A549 (cell line): ENCODE measurements at regions not wholly inside any gene's neighbourhood (a gene's known extent, or its start where the extent isn't known, plus 50 kb on each side); places are given as distances from the start of the nearest gene placed in this dataset.

Experiments
- CEBPB ChIP-seq, 2 experiments: fragments of >200 bp in 1 of 2; sonication (Bioruptor Twin) in 1 of 2; formaldehyde crosslinking in 1 of 2; IDR thresholded peaks; 2 replicates each; pipeline ENCODE4 v1.6.1; 2012 to 2016
- CTCF ChIP-seq: fragments of >200 bp; sonication (Bioruptor Twin); formaldehyde crosslinking; IDR thresholded peaks from 3 replicates; pipeline ENCODE4 v1.5.1; 2016
- E2F6 ChIP-seq: IDR thresholded peaks from 2 replicates; pipeline ENCODE4 v1.6.1; 2012; ENCODE audit warnings: low read depth, borderline replicate concordance
- FOSL2 ChIP-seq, 2 experiments: fragments of 450-650 bp in 1 of 2; fragments of >200 bp in 1 of 2; sonication (Bioruptor Twin) in 1 of 2; formaldehyde crosslinking; IDR thresholded peaks; 2 replicates each; pipeline versions ENCODE4 v1.5.0 to v1.6.1; 2016 to 2020; ENCODE audit warnings: mild to moderate bottlenecking in 1 of 2, moderate library complexity in 1 of 2
- JUN ChIP-seq, 2 experiments: fragments of >200 bp; sonication (Bioruptor Twin); formaldehyde crosslinking; IDR thresholded peaks; 2 replicates in 1 of 2; 3 replicates in 1 of 2; pipeline ENCODE4 v1.6.1; 2016 to 2017
- MAFK ChIP-seq: fragments of 450-650 bp; IDR thresholded peaks from 2 replicates; pipeline ENCODE4 v1.6.1; 2014; ENCODE audit not compliant: partially characterized antibody
- NPAS2 ChIP-seq: fragments of 250-450 bp; sonication (Bioruptor Pico); IDR thresholded peaks from 2 replicates; pipeline ENCODE4 v1.8.0; 2022; ENCODE audit warnings: mild to moderate bottlenecking, moderate library complexity, borderline replicate concordance
- POLR2A ChIP-seq: IDR thresholded peaks from 2 replicates; pipeline ENCODE4 v1.6.1; 2012; ENCODE audit warnings: mild to moderate bottlenecking, low read length
- POLR2AphosphoS2 ChIP-seq: conservative IDR thresholded peaks from 2 replicates; pipeline ENCODE4 v1.6.1; 2012; ENCODE audit warnings: low read length, improper control_type of control experiment, inconsistent platforms
- RFX5 ChIP-seq: fragments of 450-650 bp; IDR thresholded peaks from 2 replicates; pipeline ENCODE4 v1.7.1; 2014; ENCODE audit warnings: antibody characterized with exemption, mild to moderate bottlenecking, moderate library complexity
- SMC3 ChIP-seq: fragments of >200 bp; sonication (Bioruptor Twin); formaldehyde crosslinking; IDR thresholded peaks from 3 replicates; pipeline ENCODE4 v1.6.1; 2018; ENCODE audit warnings: inconsistent platforms
- USF2 ChIP-seq: fragments of 450-650 bp; IDR thresholded peaks from 2 replicates; pipeline ENCODE4 v1.6.1; 2014; ENCODE audit warnings: antibody characterized with exemption

- no peak for TF ChIP-seq E2F6
- no peak for TF ChIP-seq CTCF
- no peak for TF ChIP-seq CEBPB (IDR thresholded peaks at IDR 0.05)
- TF ChIP-seq SMC3 = no peak
- no peak for TF ChIP-seq NPAS2 (CRISPR knock-in tag)
- TF ChIP-seq USF2 = no peak
- TF ChIP-seq RFX5 = no peak
- no peak for TF ChIP-seq FOSL2 (IDR thresholded peaks at IDR 0.05)
- no peak for TF ChIP-seq FOSL2 (CRISPR knock-in tag; IDR thresholded peaks at IDR 0.05)
- no peak for TF ChIP-seq POLR2A
- no peak for TF ChIP-seq POLR2AphosphoS2
- TF ChIP-seq MAFK = no peak
- TF ChIP-seq JUN (IDR thresholded peaks at IDR 0.05) = no peak
These were observed 596.0 kb upstream of the CDH11 start for GRCh38 chr16:65717846-65718245.
